BLaER1 (cell line): ENCODE measurements at regions not wholly inside any gene's neighbourhood (a gene's known extent, or its start where the extent isn't known, plus 50 kb on each side); places are given as distances from the start of the nearest gene placed in this dataset.
"Not testable (repeated sequence)": the region's sequence is repeated elsewhere in the genome, so short reads cannot be mapped to it uniquely, and the experiment has no call there.

ENCODE experiments used
- H3K27ac ChIP-seq: shearing (Covaris generic); formaldehyde crosslinking; 2 replicates; pipeline ENCODE4 v1.8.1; 2022
- H3K27me3 ChIP-seq: shearing (Covaris generic); formaldehyde crosslinking; 2 replicates; pipeline ENCODE4 v1.8.1; 2022
- H3K36me3 ChIP-seq: shearing (Covaris generic); formaldehyde crosslinking; 2 replicates; pipeline ENCODE4 v1.8.1; 2022
- H3K4me1 ChIP-seq: shearing (Covaris generic); formaldehyde crosslinking; 2 replicates; pipeline ENCODE4 v1.8.1; 2022
- H3K4me2 ChIP-seq: shearing (Covaris generic); formaldehyde crosslinking; 2 replicates; pipeline ENCODE4 v1.8.1; 2022
- H3K4me3 ChIP-seq: shearing (Covaris generic); formaldehyde crosslinking; 2 replicates; pipeline ENCODE4 v1.8.1; 2022
- H3K9ac ChIP-seq: shearing (Covaris generic); formaldehyde crosslinking; 2 replicates; pipeline ENCODE4 v1.8.1; 2022
- H3K9me3 ChIP-seq: shearing (Covaris generic); formaldehyde crosslinking; 2 replicates; pipeline ENCODE4 v1.8.1; 2022
- H4K20me1 ChIP-seq: shearing (Covaris generic); formaldehyde crosslinking; 2 replicates; pipeline ENCODE4 v1.8.1; 2022
- Cebpa-rat ChIP-seq: shearing (Covaris generic); IDR thresholded peaks from 2 replicates; pipeline ENCODE4 v1.8.1; 2022

- H3K27me3 ChIP-seq: no peaks in the 10 kb centered on the region
- no peaks in the 10 kb centered on the region for H3K36me3 ChIP-seq
- no peak overlapping the region for H3K4me3 ChIP-seq
- no peak for TF ChIP-seq Cebpa-rat
- H3K9me3 ChIP-seq: no peaks in the 10 kb centered on the region
- peak overlapping the region; percentile 89 for H3K4me2 ChIP-seq
- H3K9ac ChIP-seq: peak overlapping the region; percentile 71
- no peaks in the 10 kb centered on the region for H4K20me1 ChIP-seq
- peak overlapping the region; percentile 89 for H3K27ac ChIP-seq
- H3K4me1 ChIP-seq: peaks cover 98% of the 10 kb centered on the region
These were observed 51.8 kb downstream of the TEX44 start for GRCh38 chr2:231644426-231644825.

GRCh38 chr2:231646476-231646875, 53.8 kb downstream of the TEX44 start:
- peak overlapping the region; percentile 11; the same call in 1 of the 2 replicates for H3K9ac ChIP-seq

GRCh38 chr2:231648579-231649174, 56.0 kb downstream of the TEX44 start:
- H3K4me3 ChIP-seq: no peak overlapping the region
- TF ChIP-seq Cebpa-rat: no peak
- H3K27me3 ChIP-seq: no peaks in the 10 kb centered on the region
- no peaks in the 10 kb centered on the region for H3K9me3 ChIP-seq
- peaks cover 68% of the 10 kb centered on the region for H3K4me1 ChIP-seq
- no peaks in the 10 kb centered on the region for H4K20me1 ChIP-seq
- peak overlapping the region; percentile 89 for H3K4me2 ChIP-seq
- H3K36me3 ChIP-seq: no peaks in the 10 kb centered on the region
- H3K27ac ChIP-seq: peak overlapping the region; percentile 71
- H3K9ac ChIP-seq: peak overlapping the region; percentile 45; the same call in 1 of the 2 replicates

More at GRCh38 chr2:231646476-231646875, 53.8 kb downstream of the TEX44 start:
- H3K4me2 ChIP-seq: peak overlapping the region; percentile 89
- H3K4me3 ChIP-seq: no peak overlapping the region
- H4K20me1 ChIP-seq: no peaks in the 10 kb centered on the region
- H3K9me3 ChIP-seq: no peaks in the 10 kb centered on the region
- no peaks in the 10 kb centered on the region for H3K36me3 ChIP-seq
- peak overlapping the region; percentile 89 for H3K27ac ChIP-seq
- no peaks in the 10 kb centered on the region for H3K27me3 ChIP-seq
- TF ChIP-seq Cebpa-rat: no peak
- H3K4me1 ChIP-seq: peaks cover 82% of the 10 kb centered on the region

- not testable (repeated sequence) for H3K9ac ChIP-seq, H4K20me1 ChIP-seq, H3K36me3 ChIP-seq, H3K4me2 ChIP-seq, H3K27me3 ChIP-seq, H3K4me3 ChIP-seq, H3K27ac ChIP-seq, H3K9me3 ChIP-seq
- peaks cover 52% of the 10 kb centered on the region for H3K4me1 ChIP-seq
These were observed 56.8 kb upstream of the PTMA start for GRCh38 chr2:231651561-231651960.

- no peak for TF ChIP-seq Cebpa-rat
- H3K9me3 ChIP-seq: peaks cover 13% of the 10 kb centered on the region
- H3K27me3 ChIP-seq: no peaks in the 10 kb centered on the region
- H3K4me3 ChIP-seq: no peak overlapping the region
- no peaks in the 10 kb centered on the region for H3K36me3 ChIP-seq
- H4K20me1 ChIP-seq: no peaks in the 10 kb centered on the region
- peaks cover 33% of the 10 kb centered on the region for H3K4me1 ChIP-seq
- H3K9ac ChIP-seq: no peak overlapping the region
- peak overlapping the region; percentile 23 for H3K4me2 ChIP-seq
- no peak overlapping the region for H3K27ac ChIP-seq
These were observed 52.8 kb upstream of the PTMA start for GRCh38 chr2:231655488-231655887.

GRCh38 chr2:231655894-231656293, 52.4 kb upstream of the PTMA start:
- no peak overlapping the region for H3K4me3 ChIP-seq
- H3K27ac ChIP-seq: no peak overlapping the region
- H3K4me2 ChIP-seq: peak overlapping the region; percentile 23
- H3K9me3 ChIP-seq: peaks cover 13% of the 10 kb centered on the region
- TF ChIP-seq Cebpa-rat: no peak
- H3K4me1 ChIP-seq: peaks cover 37% of the 10 kb centered on the region
- no peaks in the 10 kb centered on the region for H4K20me1 ChIP-seq
- no peak overlapping the region for H3K9ac ChIP-seq
- no peaks in the 10 kb centered on the region for H3K36me3 ChIP-seq
- H3K27me3 ChIP-seq: no peaks in the 10 kb centered on the region
